ES-I3 (cell line): ENCODE measurements at regions not wholly inside any gene's neighbourhood (a gene's known extent, or its start where the extent isn't known, plus 50 kb on each side); places are given as distances from the start of the nearest gene placed in this dataset.
"Not testable (repeated sequence)": the region's sequence is repeated elsewhere in the genome, so short reads cannot be mapped to it uniquely, and the experiment has no call there.

Experiments
- H3K36me3 ChIP-seq: 2 replicates; pipeline ENCODE4 v1.6.1; 2013; ENCODE audit warnings: mild to moderate bottlenecking, low read length, control low read depth, moderate library complexity; ENCODE audit not compliant: insufficient read depth
- H3K4me1 ChIP-seq: 2 replicates; pipeline ENCODE4 v1.6.1; 2013; ENCODE audit warnings: mild to moderate bottlenecking, control low read depth, low read length; ENCODE audit not compliant: insufficient read depth
- H3K9ac ChIP-seq: 2 replicates; pipeline ENCODE4 v1.6.1; 2013; ENCODE audit warnings: low read depth, mild to moderate bottlenecking, low read length, moderate library complexity
- H3K9me3 ChIP-seq: 2 replicates; pipeline ENCODE4 v1.6.1; 2013; ENCODE audit warnings: mild to moderate bottlenecking, low read length, moderate library complexity; ENCODE audit not compliant: control insufficient read depth, insufficient read depth

DNA sequence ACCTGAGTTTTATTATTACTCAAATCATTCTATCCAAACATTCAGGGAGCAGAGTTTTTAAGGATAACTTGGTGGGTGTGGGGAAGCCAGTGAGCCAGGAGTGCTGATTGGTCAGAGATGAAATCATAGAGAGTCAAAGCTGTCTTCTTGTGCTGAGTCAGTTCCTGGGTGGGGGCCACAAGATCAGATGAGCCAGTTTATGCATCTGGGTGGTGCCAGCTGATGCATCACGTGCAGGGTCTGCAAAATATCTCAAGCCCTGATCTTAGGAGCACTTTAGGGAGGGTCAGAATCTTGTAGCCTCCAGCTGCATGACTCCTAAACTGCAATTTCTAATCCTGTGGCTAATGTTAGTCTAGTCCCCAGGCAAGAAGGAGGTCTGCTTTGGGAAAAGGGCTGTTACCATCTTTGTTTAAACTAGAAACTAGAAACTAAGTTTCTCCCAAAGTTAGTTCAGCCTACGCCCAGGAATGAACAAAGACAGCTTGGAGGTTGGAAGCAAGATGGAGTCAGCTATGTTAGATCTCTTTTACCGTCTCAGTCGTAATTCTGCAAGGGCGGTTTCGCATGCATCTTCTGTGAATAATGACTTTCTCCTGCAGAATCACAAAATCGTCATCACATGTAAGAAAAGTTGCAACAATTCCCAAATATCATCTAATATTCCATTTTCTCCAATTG lies 97.5 kb downstream of the ZNF664 start:
- not testable (repeated sequence) for H3K36me3 ChIP-seq, H3K9ac ChIP-seq, H3K9me3 ChIP-seq
- H3K4me1 ChIP-seq, result peaks cover 30% of the 10 kb centered on the region

DNA sequence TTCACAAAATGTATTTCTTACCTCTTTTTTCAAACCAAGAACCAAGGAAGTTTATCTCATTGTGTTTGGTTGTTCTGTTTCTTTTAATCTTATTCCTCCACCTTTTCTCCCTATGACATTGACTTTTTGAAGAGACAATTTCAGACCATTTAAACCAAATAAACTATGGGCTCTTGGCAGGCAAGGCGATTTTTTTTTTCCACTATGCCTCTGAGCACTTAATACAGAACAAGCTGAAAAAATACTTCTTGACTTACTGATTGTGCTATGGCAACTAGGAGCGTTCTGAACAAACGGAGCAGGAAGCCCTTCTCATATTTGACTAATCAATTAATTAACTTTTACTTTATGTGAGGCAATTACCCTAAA lies 98.0 kb downstream of the ZNF664 start:
- Histone ChIP-seq H3K9ac (no peak overlapping the region), H3K4me1 (peaks cover 30% of the 10 kb centered on the region), H3K9me3 (peaks cover 6% of the 10 kb centered on the region), H3K36me3 (no peaks in the 10 kb centered on the region; the same call in 1 of the 2 replicates)

DNA sequence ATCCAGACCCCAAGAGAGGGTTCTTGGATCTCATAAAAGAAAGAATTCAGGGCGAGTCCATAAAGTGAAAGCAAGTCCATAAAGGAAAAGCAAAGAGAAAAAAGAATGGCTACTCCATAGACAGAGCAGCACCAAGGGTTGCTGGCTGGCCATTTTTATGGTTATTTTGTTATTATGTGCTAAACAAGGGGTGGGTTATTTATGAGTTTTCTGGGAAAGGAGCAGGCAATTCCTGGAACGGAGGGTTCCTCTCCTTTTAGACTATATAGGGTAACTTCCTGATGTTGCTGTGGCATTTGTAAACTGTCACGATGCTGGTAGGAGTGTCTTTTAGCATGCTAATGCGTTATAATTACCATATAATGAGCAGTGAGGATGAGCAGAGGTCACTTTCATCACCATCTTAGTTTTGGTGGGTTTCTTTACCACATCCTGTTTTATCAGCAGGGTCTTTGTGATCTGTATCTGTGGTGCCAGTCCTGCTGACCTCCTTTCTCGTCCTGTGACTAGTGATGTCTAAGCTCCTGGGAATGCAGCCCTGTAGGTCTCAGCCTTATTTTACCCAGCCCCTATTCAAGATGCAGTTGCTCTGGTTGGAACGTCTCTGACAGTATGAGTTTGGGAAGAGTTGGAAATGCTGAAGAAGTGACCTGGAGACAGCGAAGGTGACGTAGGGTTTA lies 100.5 kb downstream of the ZNF664 start:
- Histone ChIP-seq H3K9me3 (no peaks in the 10 kb centered on the region), H3K36me3 (no peaks in the 10 kb centered on the region; the same call in 1 of the 2 replicates), H3K9ac (no peak overlapping the region), H3K4me1 (peaks cover 30% of the 10 kb centered on the region)

DNA sequence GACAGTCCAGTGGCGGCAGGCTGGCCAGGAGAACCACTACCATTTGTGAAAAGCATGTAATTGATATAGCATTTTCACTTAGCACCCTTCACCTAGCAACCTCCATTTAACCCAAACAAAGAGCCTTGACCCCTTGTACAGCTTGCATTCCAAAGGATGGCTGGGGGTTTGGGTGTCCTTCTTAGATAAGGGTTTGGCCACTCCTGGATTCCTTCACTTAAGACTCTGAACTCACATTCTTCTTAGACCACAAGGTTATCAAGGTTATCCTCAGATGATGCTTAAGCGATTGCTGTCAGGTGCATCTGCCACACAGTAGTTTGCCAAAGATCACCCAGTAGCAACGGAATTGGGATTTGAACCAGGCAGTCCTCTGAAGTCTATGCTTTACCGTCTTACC lies 102.8 kb downstream of the ZNF664 start:
- Histone ChIP-seq H3K9me3 (no peaks in the 10 kb centered on the region), H3K9ac (no peak overlapping the region), H3K4me1 (peaks cover 27% of the 10 kb centered on the region), H3K36me3 (no peaks in the 10 kb centered on the region; the same call in 1 of the 2 replicates)

DNA sequence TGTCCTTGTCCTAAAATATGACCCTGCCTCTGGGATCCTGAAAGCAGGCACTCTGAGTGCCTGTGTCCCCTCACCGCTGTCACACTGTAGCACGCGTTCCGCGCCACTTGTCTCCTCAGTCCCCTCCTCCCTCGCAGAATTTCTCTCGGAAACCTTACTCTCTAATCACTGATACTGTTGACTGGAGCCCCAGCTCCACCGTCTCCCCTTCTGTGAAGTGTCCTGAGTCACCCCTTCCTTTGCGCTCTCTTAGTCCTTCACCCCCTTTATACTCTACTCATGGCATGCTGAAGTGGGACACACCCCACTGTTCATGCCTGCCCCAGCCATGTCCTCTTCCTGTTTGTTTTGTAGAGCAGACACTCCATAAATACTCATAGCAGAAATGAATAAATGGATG lies 104.7 kb downstream of the ZNF664 start:
- no peaks in the 10 kb centered on the region for H3K9me3 ChIP-seq
- no peak overlapping the region for H3K9ac ChIP-seq
- peaks cover 12% of the 10 kb centered on the region for H3K4me1 ChIP-seq
- no peaks in the 10 kb centered on the region for H3K36me3 ChIP-seq

DNA sequence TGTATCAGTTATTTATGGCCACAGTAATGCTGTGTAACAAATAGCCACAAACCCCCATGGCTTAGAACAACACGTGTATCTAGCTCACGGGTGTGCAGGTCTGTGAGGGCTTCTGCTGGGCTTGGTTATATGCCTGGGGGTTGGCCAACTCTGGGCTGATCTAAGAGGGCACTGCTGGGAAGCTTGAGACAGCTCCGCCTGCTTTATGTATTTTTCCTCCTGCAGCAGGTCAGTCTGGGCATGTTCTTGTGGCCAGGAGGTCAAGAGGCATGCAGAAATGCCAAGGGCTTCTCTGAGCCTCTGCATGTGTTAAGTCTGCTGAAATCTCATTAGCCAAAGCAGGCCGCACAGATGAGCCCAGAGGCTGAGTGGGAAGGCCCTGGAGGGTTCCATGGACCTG lies 105.8 kb downstream of the ZNF664 start:
- Histone ChIP-seq H3K4me1 (peaks cover 3% of the 10 kb centered on the region), H3K36me3 (no peaks in the 10 kb centered on the region), H3K9ac (no peak overlapping the region), H3K9me3 (no peaks in the 10 kb centered on the region)

DNA sequence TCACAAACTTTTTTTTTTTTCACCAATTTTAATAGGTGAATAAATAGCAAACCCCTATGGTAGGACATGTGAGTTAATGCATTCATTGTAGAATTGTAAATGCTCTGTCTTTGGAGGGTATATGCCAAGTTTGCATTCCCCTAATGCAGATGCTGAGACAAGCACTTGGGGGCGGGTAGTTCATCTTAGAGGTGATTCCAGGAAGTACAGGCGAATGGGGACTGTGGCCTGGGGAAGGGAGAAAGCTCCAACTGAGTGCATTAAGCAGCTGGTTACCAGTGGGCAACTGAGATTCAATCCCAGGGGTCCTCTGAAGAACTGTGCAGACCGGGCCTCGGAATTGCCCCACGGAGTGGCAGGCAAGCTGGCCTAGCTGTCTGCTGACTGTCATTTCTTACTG lies 107.6 kb downstream of the ZNF664 start:
- Histone ChIP-seq H3K4me1 (no peaks in the 10 kb centered on the region; the same call in 1 of the 2 replicates), H3K36me3 (no peaks in the 10 kb centered on the region), H3K9ac (no peak overlapping the region), H3K9me3 (no peaks in the 10 kb centered on the region)

DNA sequence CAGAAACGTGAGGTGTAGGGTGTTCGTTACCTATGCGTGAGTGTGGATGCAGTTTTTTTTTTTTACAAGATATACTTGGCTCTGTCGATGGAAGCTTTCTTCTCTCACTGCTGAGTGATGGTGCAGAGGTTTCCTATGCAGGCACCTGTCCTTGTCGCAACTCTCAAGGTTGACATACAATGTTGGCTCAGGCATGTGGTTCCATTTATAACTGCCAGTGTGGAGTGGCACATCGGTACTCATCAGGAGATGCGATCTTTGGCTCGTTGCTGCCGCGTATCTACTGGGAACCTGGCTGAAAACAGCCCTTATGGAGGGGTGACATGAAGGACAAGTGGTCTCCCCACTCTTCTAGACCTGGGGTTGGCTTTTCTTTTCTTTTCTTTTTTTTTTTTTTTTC lies 109.0 kb downstream of the ZNF664 start:
- H3K9ac ChIP-seq, result no peak overlapping the region
- H3K36me3 ChIP-seq, result no peaks in the 10 kb centered on the region
- 0 out of 2 replicates have a peak, but pooled peaks cover 4% of the 10 kb centered on the region for H3K9me3 ChIP-seq
- H3K4me1 ChIP-seq, result no peaks in the 10 kb centered on the region; the same call in 1 of the 2 replicates

DNA sequence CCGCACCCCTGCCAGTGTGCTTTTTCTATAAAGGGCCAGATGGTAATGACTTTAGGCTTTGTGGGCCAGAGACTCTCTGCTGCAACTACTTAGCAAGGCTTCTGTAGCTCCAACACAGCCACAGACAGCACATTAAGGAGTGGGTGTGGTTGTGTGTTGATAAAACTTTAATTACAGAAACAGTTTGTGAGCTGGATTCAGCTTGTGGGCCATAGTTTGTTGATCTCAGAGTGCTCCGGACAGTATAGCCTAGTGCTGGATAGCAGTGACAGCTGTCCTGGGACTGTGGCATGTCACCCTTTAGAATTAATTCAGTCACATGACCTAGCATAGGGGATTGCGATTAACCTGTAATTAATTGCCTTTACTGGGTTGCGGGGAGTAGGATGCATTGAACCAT lies 109.7 kb downstream of the ZNF664 start:
- Histone ChIP-seq H3K9ac (no peak overlapping the region), H3K4me1 (no peaks in the 10 kb centered on the region; the same call in 1 of the 2 replicates), H3K9me3 (0 out of 2 replicates have a peak, but pooled peaks cover 4% of the 10 kb centered on the region), H3K36me3 (no peaks in the 10 kb centered on the region)

DNA sequence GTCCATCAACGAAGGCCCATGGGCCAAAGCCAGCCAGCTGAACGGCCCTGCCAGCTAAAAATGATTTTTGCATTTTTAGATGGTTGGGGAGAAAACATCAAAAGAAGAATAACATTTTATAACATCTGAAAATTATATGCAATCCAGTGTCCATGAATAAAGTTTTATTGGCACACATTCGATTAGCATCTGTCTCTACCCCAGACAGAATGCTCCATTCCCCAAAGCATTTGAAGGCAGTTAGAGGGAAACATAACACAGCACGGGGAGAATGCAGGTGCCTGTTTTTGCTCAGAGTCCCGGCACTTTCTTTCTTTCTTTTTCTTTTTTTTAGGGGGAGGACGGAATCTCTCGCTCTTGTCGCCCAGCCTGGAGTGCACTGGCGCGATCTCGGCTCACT lies 110.7 kb downstream of the ZNF664 start:
- no peaks in the 10 kb centered on the region for H3K36me3 ChIP-seq
- H3K9me3 ChIP-seq, result 0 out of 2 replicates have a peak, but pooled peaks cover 4% of the 10 kb centered on the region
- no peak overlapping the region for H3K9ac ChIP-seq
- H3K4me1 ChIP-seq, result no peaks in the 10 kb centered on the region; the same call in 1 of the 2 replicates

DNA sequence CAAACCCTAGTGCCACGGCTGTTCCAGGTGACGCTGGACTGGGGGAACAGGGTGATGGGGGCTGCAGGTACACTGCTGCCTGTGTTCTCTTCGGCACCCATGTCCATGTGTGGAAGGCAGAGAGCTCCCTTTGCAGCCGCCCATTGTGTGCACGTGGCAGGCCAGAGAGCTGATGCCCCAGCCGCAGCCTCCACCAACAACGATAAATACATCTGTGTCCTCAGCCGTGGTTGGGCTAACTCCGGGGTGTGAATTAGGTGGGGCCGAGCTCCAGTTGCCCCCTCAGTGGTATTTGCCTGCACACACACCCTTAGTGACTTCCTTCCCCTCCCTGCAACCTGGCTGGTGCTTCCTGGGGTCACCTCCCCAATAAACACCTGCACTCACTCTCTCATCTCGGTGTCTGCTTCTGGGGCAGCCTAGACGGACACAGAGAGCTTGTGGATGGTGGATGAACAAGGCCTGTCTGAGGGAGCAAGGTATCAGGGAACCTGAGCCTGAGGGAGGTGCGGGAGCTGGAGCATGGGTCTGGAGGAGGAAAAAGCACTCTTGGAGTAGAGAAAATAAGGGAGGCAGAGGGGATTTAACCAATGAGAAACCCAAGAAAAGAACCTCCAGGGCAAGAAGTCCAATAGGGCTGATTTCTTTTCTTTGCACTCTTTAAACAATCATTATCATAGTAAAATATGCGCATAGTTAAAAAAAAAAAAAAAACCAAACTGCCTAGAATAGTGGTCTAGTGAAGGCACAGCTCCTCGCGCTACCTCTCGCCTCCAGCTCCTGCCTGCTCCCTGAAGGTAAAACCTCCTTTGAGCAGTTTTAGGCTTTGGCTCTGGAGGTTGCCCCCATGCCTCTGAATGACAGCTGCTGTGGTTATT lies 112.6 kb downstream of the ZNF664 start:
- no peaks in the 10 kb centered on the region for H3K36me3 ChIP-seq
- H3K9ac ChIP-seq, result no peak overlapping the region
- no peaks in the 10 kb centered on the region; the same call in 1 of the 2 replicates for H3K4me1 ChIP-seq
- H3K9me3 ChIP-seq, result 0 out of 2 replicates have a peak, but pooled peaks cover 4% of the 10 kb centered on the region

DNA sequence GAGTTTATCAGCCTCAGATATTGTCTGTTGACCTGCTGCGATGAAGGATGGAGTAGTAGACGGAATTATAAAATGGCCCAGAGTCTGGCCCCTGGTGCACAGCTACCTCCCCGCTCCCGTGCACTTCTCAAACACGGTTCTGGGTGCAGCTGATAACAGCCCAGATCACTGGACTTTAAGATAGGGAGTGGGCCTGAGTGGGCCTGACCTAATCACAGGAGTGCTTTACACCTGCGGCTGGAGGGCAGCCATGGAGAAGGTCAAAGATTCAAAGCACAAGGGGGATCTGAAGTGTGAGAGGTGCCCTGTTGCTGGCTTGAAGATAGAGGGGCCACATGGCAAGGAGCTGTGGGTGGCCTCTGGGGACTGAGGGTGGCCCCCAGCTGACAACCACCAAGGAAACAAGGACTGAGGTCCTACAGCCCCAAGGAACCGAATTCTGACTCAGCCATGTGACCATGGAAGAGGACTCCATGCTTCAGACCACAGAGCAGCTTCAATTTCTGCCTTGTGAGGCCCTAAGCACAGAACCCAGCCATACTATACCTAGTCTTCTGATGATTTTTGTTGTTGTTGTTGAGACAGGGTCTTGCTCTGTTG lies 113.4 kb downstream of the ZNF664 start:
- H3K9ac ChIP-seq, result no peak overlapping the region

DNA sequence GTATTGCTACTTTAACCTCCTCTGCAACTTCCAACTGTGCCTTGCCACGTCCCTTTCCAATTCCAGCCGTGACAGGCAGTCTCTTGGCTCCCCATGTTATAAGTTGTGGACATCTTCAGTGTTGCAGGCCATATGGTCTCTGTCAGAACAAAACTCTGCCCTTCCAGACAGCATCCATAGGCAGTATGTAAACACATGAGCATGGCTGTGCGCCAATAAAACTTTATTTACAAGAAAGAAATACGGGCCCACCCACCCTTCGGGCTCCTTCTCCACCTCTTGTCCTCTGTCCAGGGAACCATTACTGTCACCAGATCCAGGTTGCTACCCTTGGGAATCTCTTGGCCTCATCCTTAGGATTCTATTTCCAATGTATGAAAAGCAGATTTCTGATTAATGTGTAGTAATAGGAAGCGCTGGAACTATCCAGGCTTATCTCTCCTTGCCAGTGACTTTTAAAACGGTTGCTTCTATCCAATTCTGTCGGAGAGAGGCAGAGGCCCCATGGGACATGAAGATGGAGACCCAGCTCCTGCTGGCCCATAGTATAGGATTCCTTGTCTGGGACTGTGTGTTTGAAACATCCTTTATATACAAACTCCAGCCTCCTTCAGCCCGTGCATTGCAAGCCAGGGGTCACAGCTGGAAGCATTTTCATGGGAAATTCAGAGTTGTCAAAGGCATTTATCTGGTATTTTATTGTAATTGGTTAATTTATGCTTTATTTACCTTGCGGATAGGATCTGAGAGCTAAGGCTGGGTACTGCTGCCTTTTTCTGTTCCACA lies 114.4 kb downstream of the ZNF664 start:
- no peaks in the 10 kb centered on the region for H3K4me1 ChIP-seq
- H3K9ac ChIP-seq, result no peak overlapping the region
- no peaks in the 10 kb centered on the region for H3K36me3 ChIP-seq
- 0 out of 2 replicates have a peak, but pooled peaks cover 4% of the 10 kb centered on the region for H3K9me3 ChIP-seq

More for the DNA sequence above, 113.4 kb downstream of the ZNF664 start:
- 0 out of 2 replicates have a peak, but pooled peaks cover 4% of the 10 kb centered on the region for H3K9me3 ChIP-seq
- H3K4me1 ChIP-seq, result no peaks in the 10 kb centered on the region
- no peaks in the 10 kb centered on the region for H3K36me3 ChIP-seq
